ENCODE measurements at regions not wholly inside any gene's neighbourhood (a gene's known extent, or its start where the extent isn't known, plus 50 kb on each side); places are given as distances from the start of the nearest gene placed in this dataset.

- Histone ChIP-seq H3K36me3 (ENCODE audit: control insufficient read depth, insufficient read depth, low read length) (no peaks in the 10 kb centered on the region), H3K4me1 (peaks cover 10% of the 10 kb centered on the region; the same call in 1 of the 2 replicates), H3K9me3 (no peaks in the 10 kb centered on the region), H3K27me3 (replicated peaks; ENCODE audit: control insufficient read depth, insufficient read depth, low read length) (no peaks in the 10 kb centered on the region), H3K4me3 (ENCODE audit: low read depth, low read length) (no peak overlapping the region)
- TF ChIP-seq CTCF (IDR thresholded peaks at IDR 0.05; ENCODE audit: insufficient read depth in 1 of 2, low read depth in 1 of 2, low read length in 1 of 2, severe bottlenecking in 1 of 2, unreplicated experiment in 1 of 2) = no peak
- intact Hi-C loops (cut with micrococcal nuclease; ENCODE audit: unreplicated experiment) = no loop called here
- H3K27me3 Mint-ChIP-seq (ENCODE audit: insufficient read depth, unreplicated experiment) = no peaks in the 10 kb centered on the region
- DNase-seq = no peak
- H3K9me3 Mint-ChIP-seq (ENCODE audit: unreplicated experiment) = no peaks in the 10 kb centered on the region
- POLR2A ChIA-PET = no interaction called here
- H3K4me1 Mint-ChIP-seq (ENCODE audit: low read depth, unreplicated experiment) = no peaks in the 10 kb centered on the region
- H3K36me3 Mint-ChIP-seq (ENCODE audit: insufficient read depth, unreplicated experiment) = no peaks in the 10 kb centered on the region
- H3K27ac Mint-ChIP-seq (ENCODE audit: unreplicated experiment) = no peak overlapping the region
- H3K4me3 Mint-ChIP-seq (ENCODE audit: unreplicated experiment) = no peak overlapping the region
- no TSS peak for BruUV-seq (replicated peaks)
- CTCF ChIA-PET = no interaction called here
These were observed 855.2 kb upstream of the ID2 start for GRCh38 chr2:7826656-7827055.

GRCh38 chr2:7829241-7829640 lies 852.6 kb upstream of the ID2 start:
- no TSS peak for BruUV-seq (replicated peaks)
- Mint-ChIP-seq H3K27ac (ENCODE audit: unreplicated experiment) (no peak overlapping the region), H3K4me3 (ENCODE audit: unreplicated experiment) (no peak overlapping the region), H3K4me1 (ENCODE audit: low read depth, unreplicated experiment) (no peaks in the 10 kb centered on the region), H3K9me3 (ENCODE audit: unreplicated experiment) (no peaks in the 10 kb centered on the region), H3K27me3 (ENCODE audit: insufficient read depth, unreplicated experiment) (no peaks in the 10 kb centered on the region), H3K36me3 (ENCODE audit: insufficient read depth, unreplicated experiment) (no peaks in the 10 kb centered on the region)
- TF ChIP-seq CTCF (IDR thresholded peaks at IDR 0.05; ENCODE audit: insufficient read depth in 1 of 2, low read depth in 1 of 2, low read length in 1 of 2, severe bottlenecking in 1 of 2, unreplicated experiment in 1 of 2) = no peak
- Histone ChIP-seq H3K4me1 (peaks cover 10% of the 10 kb centered on the region; the same call in 1 of the 2 replicates), H3K4me3 (ENCODE audit: low read depth, low read length) (no peak overlapping the region), H3K27me3 (replicated peaks; ENCODE audit: control insufficient read depth, insufficient read depth, low read length) (no peaks in the 10 kb centered on the region), H3K9me3 (no peaks in the 10 kb centered on the region), H3K36me3 (ENCODE audit: control insufficient read depth, insufficient read depth, low read length) (no peaks in the 10 kb centered on the region)
- ChIA-PET POLR2A (no interaction called here), CTCF (no interaction called here)
- DNase-seq = no peak
- intact Hi-C loops (cut with micrococcal nuclease; ENCODE audit: unreplicated experiment) = no loop called here

DNA sequence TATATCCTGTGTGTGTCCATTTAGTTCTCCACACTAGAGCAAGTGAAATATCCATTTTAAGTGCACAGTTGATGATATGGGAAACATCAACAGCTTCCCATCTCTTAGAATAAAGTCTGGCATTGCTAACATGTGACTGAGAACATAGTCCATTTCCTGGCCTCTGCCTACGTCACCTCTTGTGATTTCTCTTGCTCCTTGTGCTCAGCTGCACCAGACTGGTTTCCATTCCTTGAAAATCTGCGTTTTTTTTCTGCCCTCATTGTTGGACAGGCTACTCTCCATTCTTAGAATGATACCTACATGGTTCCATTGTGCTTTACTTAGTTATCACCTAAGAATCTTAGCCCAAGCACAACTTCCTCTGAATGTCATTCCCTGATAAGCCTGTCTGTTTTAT lies 851.2 kb upstream of the ID2 start:
- Histone ChIP-seq H3K36me3 (ENCODE audit: control insufficient read depth, insufficient read depth, low read length) (no peaks in the 10 kb centered on the region), H3K27me3 (replicated peaks; ENCODE audit: control insufficient read depth, insufficient read depth, low read length) (no peaks in the 10 kb centered on the region), H3K9me3 (no peaks in the 10 kb centered on the region), H3K4me1 (peaks cover 6% of the 10 kb centered on the region), H3K4me3 (ENCODE audit: low read depth, low read length) (no peak overlapping the region)
- no peak overlapping the region for H3K27ac Mint-ChIP-seq (ENCODE audit: unreplicated experiment)
- H3K9me3 Mint-ChIP-seq (ENCODE audit: unreplicated experiment) = no peaks in the 10 kb centered on the region
- no peak overlapping the region for H3K4me3 Mint-ChIP-seq (ENCODE audit: unreplicated experiment)
- ChIA-PET POLR2A (no interaction called here), CTCF (no interaction called here)
- intact Hi-C loops (cut with micrococcal nuclease; ENCODE audit: unreplicated experiment) = no loop called here
- H3K36me3 Mint-ChIP-seq (ENCODE audit: insufficient read depth, unreplicated experiment) = no peaks in the 10 kb centered on the region
- no peaks in the 10 kb centered on the region for H3K4me1 Mint-ChIP-seq (ENCODE audit: low read depth, unreplicated experiment)
- TF ChIP-seq CTCF (IDR thresholded peaks at IDR 0.05; ENCODE audit: insufficient read depth in 1 of 2, low read depth in 1 of 2, low read length in 1 of 2, severe bottlenecking in 1 of 2, unreplicated experiment in 1 of 2) = no peak
- no peak for DNase-seq
- no peaks in the 10 kb centered on the region for H3K27me3 Mint-ChIP-seq (ENCODE audit: insufficient read depth, unreplicated experiment)
- no TSS peak for BruUV-seq (replicated peaks)

Data from Caco-2 (cell line).